Stimulated activated CD4-positive, alpha-beta T cell treated with anti-CD3 and anti-CD28 coated beads, TNF-alpha, amount 100 ng/mL, for 1 hour (primary cell): ENCODE measurements at regions not wholly inside any gene's neighbourhood (a gene's known extent, or its start where the extent isn't known, plus 50 kb on each side); places are given as distances from the start of the nearest gene placed in this dataset.
"Not testable (repeated sequence)": the region's sequence is repeated elsewhere in the genome, so short reads cannot be mapped to it uniquely, and the experiment has no call there.

Source experiments
- DNase-seq, 3 donors: peaks; one replicate each; pipeline ENCODE4 v3.0.0-alpha.2; 2020; ENCODE audit warnings: low read depth in 3 of 3, low spot score in 1 of 3

DNA sequence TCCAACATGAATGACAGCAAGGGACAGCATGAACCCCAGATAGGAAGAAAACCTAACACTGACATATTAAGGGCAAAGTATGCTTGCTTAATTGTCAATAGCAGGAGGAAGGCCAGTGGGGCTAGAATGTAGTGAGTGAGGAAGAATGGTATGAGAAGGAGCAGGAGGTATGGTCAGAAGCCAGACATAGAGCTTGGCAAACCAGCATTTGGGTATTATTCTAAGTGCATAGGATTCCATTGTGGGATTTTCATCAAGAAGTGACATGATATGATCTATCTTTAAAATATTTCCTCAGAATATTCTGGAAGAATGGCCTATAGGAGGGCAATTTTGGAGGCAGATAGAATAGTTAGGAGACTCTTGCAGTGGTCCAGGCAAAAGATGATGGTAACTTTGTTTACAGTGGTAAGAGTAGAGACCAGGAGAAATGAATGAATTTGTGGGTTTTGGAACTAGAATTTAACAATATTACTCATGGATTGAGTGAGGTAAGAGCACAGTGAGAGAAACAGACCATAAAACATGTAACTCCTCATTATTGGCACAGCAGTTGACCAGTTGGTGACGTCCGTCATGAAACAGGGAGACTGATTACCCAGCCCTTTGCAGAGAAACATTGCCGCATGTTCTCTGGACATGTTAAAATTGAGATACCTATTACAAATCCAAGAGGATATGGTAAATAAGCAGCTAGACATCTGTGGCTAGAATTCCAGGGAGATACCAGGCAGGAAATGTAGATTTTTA is 246.5 kb upstream of the HS3ST1 start:
- no peak for DNase-seq

DNA sequence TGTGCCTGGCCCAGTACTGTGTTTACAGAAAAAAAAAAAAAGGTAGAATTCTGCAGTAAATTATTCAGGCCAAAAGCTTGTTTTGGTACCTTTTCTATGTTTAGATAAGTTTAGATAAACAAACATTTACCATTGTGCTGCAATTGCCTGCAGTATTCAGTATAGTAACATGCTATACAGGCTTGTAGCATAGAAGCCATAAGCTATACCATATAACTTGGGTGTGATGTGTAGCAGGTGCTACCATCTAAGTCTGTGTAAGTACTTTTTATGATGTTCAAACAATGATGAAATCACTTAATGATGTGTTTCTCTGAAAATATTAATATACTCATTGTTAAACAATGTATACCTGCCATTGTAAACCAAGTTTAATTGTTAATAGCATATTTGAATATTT is 241.6 kb upstream of the HS3ST1 start:
- no peak for DNase-seq

- DNase-seq: no peak
These were observed 240.5 kb upstream of the HS3ST1 start for GRCh38 chr4:11669156-11669555.

DNA sequence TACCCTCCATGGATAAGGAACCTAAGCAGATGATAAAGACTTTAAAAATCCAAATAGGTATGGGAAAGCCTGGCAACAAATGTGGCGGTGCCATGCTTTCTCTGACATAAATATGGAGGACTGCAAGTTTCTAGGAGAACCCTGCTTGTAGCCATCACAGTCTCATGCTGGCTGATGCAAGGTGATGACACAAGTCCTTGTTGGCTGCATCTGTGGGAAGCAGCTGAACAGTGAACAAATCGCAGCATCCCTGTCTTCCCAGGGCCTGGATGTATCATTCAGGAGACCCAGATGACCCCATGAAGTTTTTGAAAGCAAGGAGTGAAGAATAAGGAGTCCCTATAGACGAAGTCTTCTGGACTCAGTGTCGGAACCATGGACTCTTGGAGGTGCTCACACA is 234.4 kb upstream of the HS3ST1 start:
- no peak for DNase-seq

- DNase-seq: no peak
These were observed 222.3 kb upstream of the HS3ST1 start for GRCh38 chr4:11650801-11651596.

DNA sequence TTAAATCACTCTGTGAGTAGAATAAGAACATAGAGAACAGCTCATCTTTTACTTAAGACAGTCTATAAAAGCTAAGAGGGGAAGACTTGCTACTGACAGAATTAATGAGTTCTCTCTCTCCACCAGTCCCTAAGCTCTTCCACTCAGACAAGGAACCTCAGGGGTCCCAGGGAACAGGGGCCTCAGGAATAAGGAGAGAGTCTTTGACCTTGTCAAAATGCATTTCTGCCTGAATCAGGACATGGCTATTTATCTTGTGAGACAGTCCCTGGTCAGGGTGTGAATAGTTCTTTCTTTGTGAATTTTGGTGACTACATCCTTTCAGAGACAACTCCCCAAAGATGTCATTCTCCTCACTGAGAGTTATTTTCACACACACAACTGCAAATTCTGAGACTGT is 218.7 kb upstream of the HS3ST1 start:
- no peak for DNase-seq

- not testable (repeated sequence) for DNase-seq
These were observed 214.4 kb upstream of the HS3ST1 start for GRCh38 chr4:11643081-11643480.

DNA sequence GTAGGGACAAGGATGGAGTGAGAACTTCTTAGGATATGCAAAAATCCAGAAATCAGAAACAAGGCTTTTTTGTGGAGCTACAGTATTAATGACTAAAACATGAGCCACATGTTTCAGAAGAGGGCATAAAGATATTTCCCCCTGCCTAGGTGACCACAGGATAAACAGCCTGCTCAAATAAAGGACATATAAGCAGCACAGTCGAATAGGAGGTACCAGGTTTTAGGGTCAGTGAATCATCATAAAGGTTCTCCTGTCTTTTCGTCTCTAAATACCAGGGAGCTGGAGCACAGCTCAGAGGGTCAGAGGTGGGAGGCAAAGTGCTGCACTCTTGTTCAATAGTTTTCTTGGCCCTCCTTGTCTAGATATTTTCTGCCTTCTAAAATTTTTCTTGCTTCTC is 211.9 kb upstream of the HS3ST1 start:
- no peak for DNase-seq

GRCh38 chr4:11636551-11636950 is 207.9 kb upstream of the HS3ST1 start:
- DNase-seq: no peak

DNA sequence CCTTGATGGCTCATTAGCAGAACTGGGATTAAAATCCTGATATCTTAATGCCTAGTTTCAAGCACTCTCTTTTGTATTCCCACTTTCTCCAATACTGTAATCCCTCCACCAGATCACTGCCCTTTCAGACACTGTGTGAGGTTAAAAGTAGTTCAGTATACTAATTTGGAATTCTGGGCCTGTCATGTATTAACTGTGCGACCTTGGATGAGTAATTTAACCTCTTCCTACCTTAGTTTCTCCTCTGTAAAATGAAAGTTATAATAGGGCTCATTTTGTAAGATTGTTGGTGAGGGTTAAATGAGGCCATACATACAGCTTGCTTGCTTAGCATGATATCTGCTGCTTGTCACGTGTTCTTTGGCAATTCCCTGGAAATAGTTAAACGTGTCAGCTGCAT is 207.3 kb upstream of the HS3ST1 start:
- no peak for DNase-seq

GRCh38 chr4:11635342-11635741 is 206.6 kb upstream of the HS3ST1 start:
- no peak for DNase-seq

- DNase-seq: no peak
These were observed 205.6 kb upstream of the HS3ST1 start for GRCh38 chr4:11634283-11634682.

GRCh38 chr4:11633430-11633829 is 204.7 kb upstream of the HS3ST1 start:
- no peak for DNase-seq

- no peak for DNase-seq
These were observed 203.8 kb upstream of the HS3ST1 start for GRCh38 chr4:11632483-11632882.

GRCh38 chr4:11632025-11632424 is 203.3 kb upstream of the HS3ST1 start:
- no peak for DNase-seq

GRCh38 chr4:11631416-11631815 is 202.7 kb upstream of the HS3ST1 start:
- no peak for DNase-seq

GRCh38 chr4:11628093-11628725 is 199.5 kb upstream of the HS3ST1 start:
- DNase-seq: no peak

DNA sequence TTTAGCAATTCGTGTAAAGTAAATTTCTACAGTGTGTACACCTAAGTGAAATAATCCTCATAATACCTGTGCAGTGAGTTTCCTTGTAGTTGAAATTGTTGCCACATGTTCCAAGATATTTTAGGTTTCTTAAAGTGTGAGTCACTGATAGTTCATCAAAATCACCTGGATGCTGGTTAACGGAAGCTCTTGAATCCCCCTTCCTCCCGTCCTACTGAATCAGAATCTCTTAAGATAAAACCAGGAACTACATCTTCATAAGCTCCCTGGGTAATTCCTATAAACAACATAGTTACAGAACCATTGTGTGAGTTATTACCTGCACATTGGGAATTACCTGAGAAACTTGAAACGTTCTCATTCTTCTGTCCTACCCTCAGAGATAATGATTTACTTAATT is 197.4 kb upstream of the HS3ST1 start:
- no peak for DNase-seq

DNA sequence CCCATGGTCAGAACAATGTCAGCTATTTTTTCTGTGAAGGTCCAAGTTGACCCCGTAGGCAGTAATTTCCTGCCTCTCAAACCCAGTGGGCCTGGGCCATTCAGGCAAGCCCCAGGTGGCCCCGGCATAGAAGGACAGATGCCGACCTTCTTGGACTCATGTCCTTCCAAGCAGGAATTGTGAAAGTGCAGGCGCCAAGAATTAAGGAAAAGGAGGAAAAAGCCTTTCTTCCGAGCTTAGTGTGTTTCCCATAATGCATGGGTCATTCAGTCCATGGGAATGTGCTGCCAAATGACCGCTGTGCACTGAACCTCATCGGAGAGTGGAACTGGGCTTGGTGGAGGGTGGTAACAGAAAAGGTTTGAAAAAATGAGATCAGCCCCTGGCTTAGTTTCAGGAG is 196.5 kb upstream of the HS3ST1 start:
- DNase-seq: no peak

- no peak for DNase-seq
These were observed 195.7 kb upstream of the HS3ST1 start for GRCh38 chr4:11624370-11624769.

DNA sequence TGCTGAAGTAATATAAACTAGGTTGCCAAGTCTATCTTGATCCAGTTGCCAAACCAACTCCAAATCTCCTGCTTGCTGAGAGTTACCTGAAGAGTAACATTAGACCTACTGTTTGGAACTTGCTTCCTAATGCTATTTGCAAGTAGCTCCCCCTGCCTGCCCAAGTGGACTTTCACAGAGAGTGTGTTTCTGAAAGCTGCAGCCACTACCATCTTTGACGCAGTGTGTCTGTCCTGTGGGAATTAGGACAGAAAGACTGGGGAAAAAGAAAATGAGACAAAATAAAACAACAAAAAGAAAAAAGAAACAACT is 195.0 kb upstream of the HS3ST1 start:
- DNase-seq: no peak

DNA sequence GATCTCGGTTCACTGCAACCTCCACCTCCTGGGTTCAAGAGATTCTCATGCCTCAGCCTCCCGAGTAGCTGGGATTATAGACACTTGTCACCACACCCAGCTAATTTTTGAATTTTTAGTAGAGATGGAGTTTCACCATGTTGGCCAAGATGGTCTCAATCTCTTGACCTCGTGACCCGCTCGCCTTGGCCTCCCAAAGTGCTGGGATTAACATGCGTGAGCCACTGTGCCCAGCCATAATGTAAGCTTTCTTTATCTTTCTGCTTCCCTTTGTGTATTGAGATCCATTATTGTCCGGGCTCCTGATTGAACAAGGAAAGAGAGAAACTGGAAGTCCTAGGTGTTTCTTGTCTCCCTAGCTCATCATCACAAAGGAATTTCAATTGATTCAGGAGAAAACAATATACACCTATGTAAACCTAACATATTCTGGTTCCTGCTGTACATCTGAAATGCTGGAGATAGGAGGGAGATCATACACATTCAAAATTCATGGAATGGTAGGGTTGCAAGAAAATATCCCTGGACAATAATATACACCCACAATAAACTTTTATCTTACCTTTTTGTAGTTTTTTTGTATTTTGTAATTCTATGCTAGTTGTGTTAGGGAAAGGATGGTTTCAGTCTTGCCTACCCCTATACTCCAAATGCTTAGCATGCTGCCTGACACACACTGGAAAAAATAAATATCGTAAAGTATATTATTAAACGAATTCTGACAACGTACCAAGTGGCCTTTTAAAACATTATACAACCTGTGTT is 194.4 kb upstream of the HS3ST1 start:
- no peak for DNase-seq
